GM12873 (cell line): ENCODE measurements at regions not wholly inside any gene's neighbourhood (a gene's known extent, or its start where the extent isn't known, plus 50 kb on each side); places are given as distances from the start of the nearest gene placed in this dataset.

ENCODE experiments used
- CTCF ChIP-seq: IDR thresholded peaks from 2 replicates; pipeline ENCODE4 v1.5.1; 2012; ENCODE audit warnings: low read depth, mild to moderate bottlenecking, moderate library complexity, low read length, control low read depth; ENCODE audit not compliant: insufficient read depth; ENCODE audit errors: missing control alignments

GRCh38 chr3:176375519-176375918, 821.8 kb downstream of the TBL1XR1 start:
- TF ChIP-seq CTCF: no peak

- no peak for TF ChIP-seq CTCF
These were observed 835.0 kb downstream of the TBL1XR1 start for GRCh38 chr3:176362191-176362731.

- TF ChIP-seq CTCF: peak; percentile 9
These were observed 838.1 kb downstream of the TBL1XR1 start for GRCh38 chr3:176359211-176359610.

GRCh38 chr3:176357891-176358290, 839.4 kb downstream of the TBL1XR1 start:
- TF ChIP-seq CTCF: no peak

- no peak for TF ChIP-seq CTCF
These were observed 842.4 kb downstream of the TBL1XR1 start for GRCh38 chr3:176354843-176355242.

GRCh38 chr3:176352716-176353334, 844.5 kb downstream of the TBL1XR1 start:
- no peak for TF ChIP-seq CTCF

- TF ChIP-seq CTCF: no peak
These were observed 845.9 kb downstream of the TBL1XR1 start for GRCh38 chr3:176351408-176351807.

- TF ChIP-seq CTCF: no peak
These were observed 847.6 kb downstream of the TBL1XR1 start for GRCh38 chr3:176349706-176350105.
